K562 (cell line): ENCODE measurements at regions not wholly inside any gene's neighbourhood (a gene's known extent, or its start where the extent isn't known, plus 50 kb on each side); places are given as distances from the start of the nearest gene placed in this dataset.

Experiments used
- ATAC-seq: fragments of 200-7000 bp; cut with Tn5 transposase; 3 replicates; pipeline ENCODE4 v1.9.1; 2020; ENCODE audit warnings: moderate library complexity
- BruUV-seq: library from RNA; stranded (reverse); fragments of 400-500 nt; replicated peaks from 2 replicates; lab custom pipeline; 2021; lab: Mats Ljungman, UMichigan
- CTCF ChIA-PET: fragments of 300-600 bp; formaldehyde crosslinking; extraction: SDS; loops from one replicate; lab custom pipeline; 2021; ENCODE audit warnings: low intra/inter-chr PET ratio; lab: Yijun Ruan, JAX
- POLR2A ChIA-PET: fragments of 300-600, 350-650 bp; sonication (Branson Sonifier 250); formaldehyde crosslinking; extraction: SDS; loops from one replicate; lab custom pipeline; 2021; ENCODE audit warnings: antibody characterized with exemption, inconsistent platforms; lab: Yijun Ruan, JAX
- DNase-seq, 4 experiments: peaks; one replicate each; pipeline versions ENCODE4 v3.0.0 to v3.0.0-alpha.2; 2011 to 2018; ENCODE audit warnings: low spot score in 3 of 4, mixed read lengths in 3 of 4; ENCODE audit errors: extremely low read depth in 1 of 4
- FAIRE-seq: peaks from 2 replicates; lab custom pipeline; 2011; peaks lifted over from hg19 to GRCh38; lab: Jason Lieb, UNC
- H2AFZ ChIP-seq: 2 replicates; pipeline ENCODE4 v1.6.0; 2011; ENCODE audit warnings: low read depth, low read length, control low read depth, inconsistent platforms
- H3K27ac ChIP-seq: fragments of 200-600 bp; 3 replicates; pipeline ENCODE4 v1.8.0; 2011; ENCODE audit warnings: low read depth, mild to moderate bottlenecking, control low read depth, inconsistent platforms, low read length, moderate library complexity, mixed read lengths; ENCODE audit errors: extremely low read depth
- H3K27me3 ChIP-seq, 2 experiments: fragments of 300-600 bp in 1 of 2; 2 replicates in 1 of 2; 3 replicates in 1 of 2; pipeline versions ENCODE4 v1.6.0 to v1.8.0; 2011; ENCODE audit warnings: inconsistent platforms in 2 of 2, low read length in 2 of 2, mild to moderate bottlenecking in 1 of 2, mixed read lengths in 1 of 2, moderate library complexity in 1 of 2; ENCODE audit not compliant: control insufficient read depth in 2 of 2, insufficient read depth in 2 of 2
- H3K36me3 ChIP-seq: fragments of 300-600 bp; 3 replicates; pipeline ENCODE4 v1.8.0; 2011; ENCODE audit warnings: mild to moderate bottlenecking, low read length, inconsistent platforms; ENCODE audit not compliant: control insufficient read depth, insufficient read depth
- H3K4me1 ChIP-seq, 2 experiments: fragments of 200-600 bp in 1 of 2; replicated peaks in 1 of 2; 2 replicates in 1 of 2; 3 replicates in 1 of 2; pipeline versions ENCODE4 v1.5.1 to v1.8.0; 2011; ENCODE audit warnings: inconsistent platforms in 2 of 2, low read length in 2 of 2, mild to moderate bottlenecking in 1 of 2, mixed read lengths in 1 of 2, moderate library complexity in 1 of 2; ENCODE audit not compliant: control insufficient read depth in 2 of 2, insufficient read depth in 2 of 2
- H3K4me2 ChIP-seq: 2 replicates; pipeline ENCODE4 v1.6.1; 2011; ENCODE audit warnings: low read length, control low read depth, inconsistent platforms, mixed read lengths; ENCODE audit not compliant: insufficient read depth
- H3K4me3 ChIP-seq: fragments of 200-600 bp; sonication (generic), shearing (Covaris generic); 2 replicates; pipeline ENCODE4 v1.5.1; 2016; ENCODE audit warnings: control low read depth, inconsistent platforms
- H3K79me2 ChIP-seq: fragments of 200-600 bp; 3 replicates; pipeline ENCODE4 v1.8.0; 2011; ENCODE audit warnings: low read length, inconsistent platforms; ENCODE audit not compliant: control insufficient read depth, insufficient read depth
- H3K9ac ChIP-seq, 2 experiments: 2 replicates each; pipeline versions ENCODE4 v1.6.0 to v1.6.1; 2011; ENCODE audit warnings: low read depth in 2 of 2, low read length in 2 of 2, control low read depth in 1 of 2, inconsistent platforms in 1 of 2, mild to moderate bottlenecking in 1 of 2, mixed read lengths in 1 of 2; ENCODE audit not compliant: insufficient read depth in 1 of 2
- H3K9me1 ChIP-seq: one replicate; pipeline ENCODE4 v1.6.0; 2011; ENCODE audit warnings: inconsistent platforms, mild to moderate bottlenecking, low read length, moderate library complexity; ENCODE audit not compliant: control insufficient read depth, insufficient read depth
- H3K9me3 ChIP-seq: replicated peaks from 2 replicates; pipeline ENCODE4 v1.5.1; 2011; ENCODE audit warnings: low read depth, low read length, inconsistent platforms; ENCODE audit not compliant: control insufficient read depth, insufficient read depth
- H4K20me1 ChIP-seq: replicated peaks from 2 replicates; pipeline ENCODE4 v1.6.1; 2011; ENCODE audit warnings: low read length, inconsistent platforms, mixed read lengths; ENCODE audit not compliant: control insufficient read depth, insufficient read depth
- BHLHE40 ChIP-seq: IDR thresholded peaks from 2 replicates; pipeline ENCODE4 v1.6.1; 2011; ENCODE audit warnings: low read length, improper control_type of control experiment
- MCM7 ChIP-seq, 2 experiments: fragments of 450-650 bp; IDR thresholded peaks; 2 replicates each; pipeline ENCODE4 v1.6.1; 2016 to 2018
- POLR2H ChIP-seq: IDR thresholded peaks from 2 replicates; pipeline ENCODE4 v1.6.1; 2016; ENCODE audit warnings: missing genetic modification characterization, low read depth, mild to moderate bottlenecking, control low read depth, missing compliant biosample characterization, moderate library complexity
- SAP30 ChIP-seq: fragments of 200-600 bp; sonication (generic); IDR thresholded peaks from 2 replicates; pipeline ENCODE4 v1.6.1; 2012; ENCODE audit warnings: borderline replicate concordance, low read depth, mild to moderate bottlenecking, moderate library complexity, low read length, control low read depth, inconsistent platforms; ENCODE audit not compliant: insufficient read depth, poor library complexity, severe bottlenecking
- TFAM ChIP-seq: fragments of 250-450 bp; sonication (Bioruptor Pico); conservative IDR thresholded peaks from 2 replicates; pipeline ENCODE4 v1.5.0; 2021; ENCODE audit warnings: mild to moderate bottlenecking, moderate library complexity
- ZNF384 ChIP-seq: IDR thresholded peaks from 2 replicates; pipeline ENCODE4 v1.6.1; 2012; ENCODE audit warnings: low read depth, low read length, improper control_type of control experiment
- WGBS: fragments of 100-300 bp; shearing (Covaris generic); methylation state at CpG from one replicate; pipeline ENCODE4 v1.1.6; 2016; ENCODE audit warnings: low coverage, mixed read lengths; ENCODE audit not compliant: insufficient coverage; ENCODE audit errors: missing lambda C conversion rate; 5-methylcytosine and 5-hydroxymethylcytosine counted together
- in situ Hi-C: fragments of 300-500 bp; cut with MboI; formaldehyde crosslinking; loops from 4 replicates; pipeline ENCODE4 v1.15.0; 2018; ENCODE audit warnings: inconsistent platforms, mixed read lengths
- intact Hi-C: fragments of 100-400 bp; cut with micrococcal nuclease; formaldehyde crosslinking; loops from 2 replicates; pipeline ENCODE4 v1.14.2; 2022

DNA sequence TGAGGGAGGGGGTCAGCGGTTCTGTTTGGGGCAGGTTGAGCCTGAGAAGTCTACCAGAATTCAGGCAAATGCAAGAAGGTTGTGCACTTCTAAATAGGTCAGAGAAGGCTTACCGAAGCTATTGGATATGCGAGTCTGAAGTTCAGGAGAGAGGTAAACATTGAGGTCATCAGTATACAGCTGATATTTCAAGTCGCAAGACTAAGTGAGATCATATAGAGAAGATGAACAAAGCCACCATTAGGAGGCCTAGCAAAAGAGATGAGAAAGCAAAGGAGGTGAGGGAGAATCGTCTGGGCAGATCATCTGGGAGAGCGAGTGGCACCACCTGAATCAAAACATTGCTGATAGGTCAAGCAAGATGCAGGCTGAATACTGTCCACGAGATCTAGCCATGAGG is 430.6 kb downstream of the BUD13 start:
- Histone ChIP-seq H3K27me3 (peaks cover 0 to 16% of the 10 kb centered on the region in 2 experiments; a peak in 3 of 5 replicates), H3K9ac (no peak overlapping the region), H3K36me3 (no peaks in the 10 kb centered on the region), H3K79me2 (no peaks in the 10 kb centered on the region), H3K4me2 (no peak overlapping the region), H3K4me3 (no peak overlapping the region), H2AFZ (no peak overlapping the region), H4K20me1 (no peaks in the 10 kb centered on the region), H3K9me3 (no peaks in the 10 kb centered on the region), H3K27ac (no peak overlapping the region), H3K4me1 (no peaks in the 10 kb centered on the region; a peak in 1 of 5 replicates), H3K9me1 (no peaks in the 10 kb centered on the region)
- in situ Hi-C loops (no loop called here), intact Hi-C loops (no loop called here)
- no peak for ATAC-seq
- BruUV-seq, result no TSS peak
- DNase-seq, result no peak
- FAIRE-seq, result no peak
- TF ChIP-seq POLR2H (tag) (no peak), BHLHE40 (no peak), SAP30 (no peak), TFAM (CRISPR knock-in tag) (no peak), MCM7 (IDR thresholded peaks at IDR 0.05) (no peak), ZNF384 (no peak)
- ChIA-PET CTCF (no interaction called here), POLR2A (no interaction called here)
- 1% methylated on average over 7 of the region's 7 CpGs for WGBS
